ENCODE measurements at regions not wholly inside any gene's neighbourhood (a gene's known extent, or its start where the extent isn't known, plus 50 kb on each side); places are given as distances from the start of the nearest gene placed in this dataset.

DNA sequence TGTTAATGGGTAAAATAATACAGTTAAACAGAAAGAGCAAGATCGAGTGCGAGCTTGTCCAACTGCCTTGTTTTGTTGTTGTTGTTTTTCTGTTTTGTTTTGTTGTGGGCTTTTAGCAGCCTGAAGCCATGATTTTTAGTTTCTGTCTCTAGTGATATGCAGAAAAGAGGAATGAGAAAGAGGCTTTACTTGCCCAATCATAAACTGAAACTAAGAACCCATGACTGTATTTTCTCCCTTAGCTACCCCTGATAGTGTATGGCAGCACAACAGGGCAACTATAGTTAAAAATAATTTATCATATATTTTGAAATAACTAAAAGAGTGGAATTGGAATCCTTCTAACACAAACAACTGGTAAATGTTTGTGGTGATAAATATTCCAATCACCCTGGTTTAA lies 493.9 kb downstream of the GLRX3 start:
- TF ChIP-seq, protein P1, sequence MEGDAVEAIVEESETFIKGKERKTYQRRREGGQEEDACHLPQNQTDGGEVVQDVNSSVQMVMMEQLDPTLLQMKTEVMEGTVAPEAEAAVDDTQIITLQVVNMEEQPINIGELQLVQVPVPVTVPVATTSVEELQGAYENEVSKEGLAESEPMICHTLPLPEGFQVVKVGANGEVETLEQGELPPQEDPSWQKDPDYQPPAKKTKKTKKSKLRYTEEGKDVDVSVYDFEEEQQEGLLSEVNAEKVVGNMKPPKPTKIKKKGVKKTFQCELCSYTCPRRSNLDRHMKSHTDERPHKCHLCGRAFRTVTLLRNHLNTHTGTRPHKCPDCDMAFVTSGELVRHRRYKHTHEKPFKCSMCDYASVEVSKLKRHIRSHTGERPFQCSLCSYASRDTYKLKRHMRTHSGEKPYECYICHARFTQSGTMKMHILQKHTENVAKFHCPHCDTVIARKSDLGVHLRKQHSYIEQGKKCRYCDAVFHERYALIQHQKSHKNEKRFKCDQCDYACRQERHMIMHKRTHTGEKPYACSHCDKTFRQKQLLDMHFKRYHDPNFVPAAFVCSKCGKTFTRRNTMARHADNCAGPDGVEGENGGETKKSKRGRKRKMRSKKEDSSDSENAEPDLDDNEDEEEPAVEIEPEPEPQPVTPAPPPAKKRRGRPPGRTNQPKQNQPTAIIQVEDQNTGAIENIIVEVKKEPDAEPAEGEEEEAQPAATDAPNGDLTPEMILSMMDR (IDR thresholded peaks at IDR 0.05; ENCODE audit: low read length), result no peak
- no peak for TF ChIP-seq EZH2 (IDR thresholded peaks at IDR 0.05; ENCODE audit: borderline replicate concordance, low read length)
